ENCODE measurements at regions not wholly inside any gene's neighbourhood (a gene's known extent, or its start where the extent isn't known, plus 50 kb on each side); places are given as distances from the start of the nearest gene placed in this dataset.

- DNase-seq, result no peak
- ChIA-PET CTCF (no interaction called here), POLR2A (no interaction called here)
- Mint-ChIP-seq H3K4me1 (no peaks in the 10 kb centered on the region), H3K36me3 (ENCODE audit: low read depth) (no peaks in the 10 kb centered on the region), H3K9me3 (peaks cover 3% of the 10 kb centered on the region), H3K4me3 (no peak overlapping the region), H3K27me3 (no peaks in the 10 kb centered on the region), H3K27ac (no peak overlapping the region)
- ATAC-seq (ENCODE audit: low read depth), result no peak
- intact Hi-C loops (cut with micrococcal nuclease), result no loop called here
- TF ChIP-seq, protein P1, sequence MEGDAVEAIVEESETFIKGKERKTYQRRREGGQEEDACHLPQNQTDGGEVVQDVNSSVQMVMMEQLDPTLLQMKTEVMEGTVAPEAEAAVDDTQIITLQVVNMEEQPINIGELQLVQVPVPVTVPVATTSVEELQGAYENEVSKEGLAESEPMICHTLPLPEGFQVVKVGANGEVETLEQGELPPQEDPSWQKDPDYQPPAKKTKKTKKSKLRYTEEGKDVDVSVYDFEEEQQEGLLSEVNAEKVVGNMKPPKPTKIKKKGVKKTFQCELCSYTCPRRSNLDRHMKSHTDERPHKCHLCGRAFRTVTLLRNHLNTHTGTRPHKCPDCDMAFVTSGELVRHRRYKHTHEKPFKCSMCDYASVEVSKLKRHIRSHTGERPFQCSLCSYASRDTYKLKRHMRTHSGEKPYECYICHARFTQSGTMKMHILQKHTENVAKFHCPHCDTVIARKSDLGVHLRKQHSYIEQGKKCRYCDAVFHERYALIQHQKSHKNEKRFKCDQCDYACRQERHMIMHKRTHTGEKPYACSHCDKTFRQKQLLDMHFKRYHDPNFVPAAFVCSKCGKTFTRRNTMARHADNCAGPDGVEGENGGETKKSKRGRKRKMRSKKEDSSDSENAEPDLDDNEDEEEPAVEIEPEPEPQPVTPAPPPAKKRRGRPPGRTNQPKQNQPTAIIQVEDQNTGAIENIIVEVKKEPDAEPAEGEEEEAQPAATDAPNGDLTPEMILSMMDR (IDR thresholded peaks at IDR 0.05), result no peak
These were observed 173.4 kb upstream of the SGCG start for GRCh38 chr13:23007426-23007825.

- ChIA-PET CTCF (no interaction called here), POLR2A (no interaction called here)
- DNase-seq, result no peak
- intact Hi-C loops (cut with micrococcal nuclease), result no loop called here
- Mint-ChIP-seq H3K36me3 (ENCODE audit: low read depth) (no peaks in the 10 kb centered on the region), H3K4me3 (no peak overlapping the region), H3K27ac (no peak overlapping the region), H3K4me1 (no peaks in the 10 kb centered on the region), H3K9me3 (peaks cover 2% of the 10 kb centered on the region), H3K27me3 (no peaks in the 10 kb centered on the region)
- ATAC-seq (ENCODE audit: low read depth), result no peak
- TF ChIP-seq, protein P1 (IDR thresholded peaks at IDR 0.05), result no peak
These were observed 162.6 kb upstream of the SGCG start for GRCh38 chr13:23018143-23018542.

DNA sequence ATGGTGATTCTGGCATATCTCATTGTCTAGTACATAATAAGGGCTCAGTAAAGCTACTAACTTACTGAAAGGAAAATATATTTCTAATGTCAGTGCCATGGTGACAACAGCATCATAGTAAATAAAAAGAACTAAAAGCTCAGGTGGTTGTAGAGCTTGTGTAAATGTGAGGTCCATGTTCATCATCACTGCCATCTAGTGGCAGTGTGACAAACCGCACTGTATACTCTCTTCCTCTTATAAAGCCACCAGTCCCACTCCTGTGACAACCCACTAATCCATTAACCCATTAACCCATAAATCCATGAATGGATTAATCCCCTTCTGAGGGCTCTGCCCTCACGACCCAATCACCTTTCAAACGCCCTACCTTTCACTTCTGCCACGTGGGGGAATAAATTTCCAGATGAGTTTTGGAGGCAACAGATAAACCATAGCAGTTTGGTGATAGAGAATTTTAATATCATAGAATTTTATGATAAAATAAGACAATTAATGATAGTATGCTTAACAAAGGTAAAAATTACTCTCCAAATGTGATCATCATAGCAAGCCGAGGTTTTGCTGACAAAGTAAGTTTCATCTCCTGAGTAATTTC, 160.4 kb upstream of the SGCG start:
- ChIA-PET CTCF (interaction anchor here (0.7 to 1.7 kb wide), 6 partner anchors 9 to 1394 kb away, joined by 3 to 11 read pairs (median 4); no protein-coding TSS in a partner anchor), POLR2A (no interaction called here)
- H3K4me3 Mint-ChIP-seq, result no peak overlapping the region
- ATAC-seq (ENCODE audit: low read depth) (peak; percentile 64), DNase-seq (no peak)
- H3K9me3 Mint-ChIP-seq, result no peaks in the 10 kb centered on the region
- intact Hi-C loops (cut with micrococcal nuclease), result loop anchor here (1.0 to 2.0 kb wide), 2 partner anchors 1172 to 1382 kb away; no protein-coding TSS in a partner anchor
- H3K4me1 Mint-ChIP-seq, result no peaks in the 10 kb centered on the region
- H3K27me3 Mint-ChIP-seq, result no peaks in the 10 kb centered on the region
- TF ChIP-seq, protein P1 (IDR thresholded peaks at IDR 0.05), result no peak
- no peak overlapping the region for H3K27ac Mint-ChIP-seq
- no peaks in the 10 kb centered on the region for H3K36me3 Mint-ChIP-seq (ENCODE audit: low read depth)

DNA sequence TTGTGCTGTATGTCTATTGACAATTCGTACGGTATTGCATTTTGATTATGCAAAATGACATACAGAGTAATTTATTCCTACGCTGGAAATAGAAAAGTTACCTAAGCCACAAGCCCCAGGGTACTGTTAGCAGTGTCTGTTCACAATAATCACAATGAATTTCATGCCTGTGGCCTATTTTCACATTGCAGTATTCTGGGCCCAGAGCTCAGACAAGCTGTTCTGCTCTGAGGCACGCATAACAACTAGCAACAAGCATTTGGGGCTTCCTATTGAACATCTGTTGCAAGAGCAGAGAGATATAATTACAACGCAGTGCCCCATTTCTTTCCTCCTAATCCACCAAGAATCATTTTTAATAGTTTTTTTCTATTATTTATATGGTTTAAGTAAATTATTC, 158.9 kb upstream of the SGCG start:
- no peaks in the 10 kb centered on the region for H3K36me3 Mint-ChIP-seq (ENCODE audit: low read depth)
- no peaks in the 10 kb centered on the region for H3K27me3 Mint-ChIP-seq
- no peak for DNase-seq
- ChIA-PET POLR2A (no interaction called here), CTCF (interaction anchor here (0.6 kb wide), 1 partner anchor 300 kb away, joined by 3 read pairs; no protein-coding TSS in a partner anchor)
- no peaks in the 10 kb centered on the region for H3K4me1 Mint-ChIP-seq
- TF ChIP-seq, protein P1 (IDR thresholded peaks at IDR 0.05), result no peak
- no peak overlapping the region for H3K4me3 Mint-ChIP-seq
- ATAC-seq (ENCODE audit: low read depth), result no peak
- no peaks in the 10 kb centered on the region for H3K9me3 Mint-ChIP-seq
- H3K27ac Mint-ChIP-seq, result no peak overlapping the region
- intact Hi-C loops (cut with micrococcal nuclease), result loop anchor here (2.0 kb wide), 1 partner anchor 1173 kb away; no protein-coding TSS in a partner anchor

GRCh38 chr13:23022704-23023103, 158.1 kb upstream of the SGCG start:
- no peaks in the 10 kb centered on the region for H3K4me1 Mint-ChIP-seq
- H3K4me3 Mint-ChIP-seq, result no peak overlapping the region
- H3K9me3 Mint-ChIP-seq, result no peaks in the 10 kb centered on the region
- H3K36me3 Mint-ChIP-seq (ENCODE audit: low read depth), result no peaks in the 10 kb centered on the region
- H3K27ac Mint-ChIP-seq, result no peak overlapping the region
- H3K27me3 Mint-ChIP-seq, result no peaks in the 10 kb centered on the region
- no peak for DNase-seq
- POLR2A ChIA-PET, result no interaction called here
- TF ChIP-seq, protein P1 (IDR thresholded peaks at IDR 0.05), result no peak
- intact Hi-C loops (cut with micrococcal nuclease), result no loop called here
- CTCF ChIA-PET, result no interaction called here
- ATAC-seq (ENCODE audit: low read depth), result no peak
